GM19025 (cell line): ENCODE measurements at regions not wholly inside any gene's neighbourhood (a gene's known extent, or its start where the extent isn't known, plus 50 kb on each side); places are given as distances from the start of the nearest gene placed in this dataset.
A peak's percentile ranks its signal among the peaks of the same experiment; 100 is the strongest.
"Not testable (repeated sequence)": the region's sequence is repeated elsewhere in the genome, so short reads cannot be mapped to it uniquely, and the experiment has no call there.

Experiments
- ATAC-seq: cut with Tn5 transposase; IDR thresholded peaks from one replicate; pipeline ENCODE4 v1.9.1; 2021; ENCODE audit warnings: mild to moderate bottlenecking, low read depth, moderate library complexity; ENCODE audit not compliant: unreplicated experiment

- ATAC-seq = peak; percentile 67
Measured at GRCh38 chr6:74451953-74452352, 753.9 kb downstream of the COL12A1 start.

- ATAC-seq = no peak
Measured at GRCh38 chr6:74448850-74449249, 752.8 kb downstream of the CD109 start.

GRCh38 chr6:74447013-74447412, 751.0 kb downstream of the CD109 start:
- peak; percentile 78 for ATAC-seq

GRCh38 chr6:74439123-74439811, 743.3 kb downstream of the CD109 start:
- peak; percentile 50 for ATAC-seq

GRCh38 chr6:74438395-74438794, 742.4 kb downstream of the CD109 start:
- ATAC-seq = not testable (repeated sequence)

DNA sequence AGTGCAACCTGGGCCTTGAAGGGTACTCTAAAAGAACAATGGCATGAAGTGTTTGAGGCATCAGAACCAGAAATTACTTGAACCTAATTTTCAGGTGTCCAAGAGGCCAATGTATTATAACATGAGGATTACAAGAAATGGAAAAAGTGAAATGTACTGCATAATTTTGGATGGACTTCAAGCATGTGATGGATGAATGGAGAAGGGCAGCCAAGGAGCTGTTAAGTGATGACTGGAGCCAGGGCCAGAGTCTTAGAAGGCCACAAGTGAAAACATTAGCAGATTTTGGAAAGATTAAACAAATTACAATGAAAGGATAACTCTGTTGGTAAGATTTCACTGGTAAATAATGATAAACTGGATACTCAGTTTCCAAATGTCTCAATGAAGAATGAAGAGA, 738.2 kb downstream of the CD109 start:
- ATAC-seq = no peak

GRCh38 chr6:74431873-74432580, 736.0 kb downstream of the CD109 start:
- no peak for ATAC-seq

- ATAC-seq = no peak
Measured at GRCh38 chr6:74420221-74420620, 724.2 kb downstream of the CD109 start.

- no peak for ATAC-seq
Measured at GRCh38 chr6:74415056-74415455, 719.1 kb downstream of the CD109 start.

DNA sequence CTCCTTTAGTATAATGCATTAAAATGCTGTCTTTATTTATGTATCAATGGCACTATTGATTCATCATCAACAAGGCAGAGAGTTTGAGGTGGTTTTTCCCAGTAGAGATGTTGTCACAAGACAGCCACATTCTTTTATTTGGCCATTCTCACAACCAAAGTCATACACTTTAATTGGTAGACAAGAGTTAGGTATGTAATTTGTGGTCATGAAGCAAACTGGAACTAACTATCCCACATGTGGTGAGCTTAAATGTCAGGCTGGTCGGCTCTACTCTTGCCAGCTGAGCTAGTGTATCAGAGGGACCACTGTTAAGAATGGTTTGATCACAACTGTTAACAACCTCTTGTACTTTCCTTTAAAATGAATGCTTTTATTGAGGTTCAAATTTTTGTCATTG, 714.6 kb downstream of the CD109 start:
- no peak for ATAC-seq

GRCh38 chr6:74409447-74409846, 713.4 kb downstream of the CD109 start:
- no peak for ATAC-seq

DNA sequence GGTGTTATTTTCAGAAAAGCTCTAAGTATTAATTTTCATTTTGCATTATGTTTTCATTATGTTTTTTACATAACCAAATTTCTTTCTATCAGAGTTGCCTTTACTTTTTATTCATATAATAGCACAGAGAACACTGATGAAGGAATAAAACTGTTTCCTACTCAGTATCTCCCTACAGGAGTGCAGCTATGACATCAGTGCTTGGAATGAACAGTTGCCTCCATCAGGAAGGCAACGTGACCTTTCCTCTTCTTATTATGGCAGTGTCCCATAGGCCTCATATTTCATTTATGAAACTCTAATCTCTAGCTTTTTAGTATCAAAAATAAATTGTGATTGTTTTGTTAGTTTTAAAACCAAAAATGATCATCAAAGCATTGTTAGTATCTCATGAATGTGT, 712.8 kb downstream of the CD109 start:
- ATAC-seq = no peak

DNA sequence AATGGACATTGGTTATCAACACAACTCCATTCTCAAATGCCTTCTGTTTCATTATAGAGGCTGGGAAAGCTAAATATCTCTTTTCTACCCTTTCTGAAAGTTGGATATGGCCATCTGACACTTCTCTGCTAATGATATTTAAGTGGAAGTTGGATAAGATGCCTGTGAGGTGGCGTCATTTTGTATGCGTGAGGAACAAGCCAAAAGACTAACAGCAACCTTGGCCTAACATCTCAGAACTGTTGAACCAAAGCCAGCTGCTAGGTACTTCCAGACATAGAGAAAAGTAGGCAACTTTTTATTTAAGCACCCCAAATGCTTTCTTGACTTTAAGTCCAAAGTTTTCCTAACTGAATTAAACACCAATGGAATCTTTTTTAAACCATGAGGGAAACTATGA, 708.4 kb downstream of the CD109 start:
- ATAC-seq = no peak

DNA sequence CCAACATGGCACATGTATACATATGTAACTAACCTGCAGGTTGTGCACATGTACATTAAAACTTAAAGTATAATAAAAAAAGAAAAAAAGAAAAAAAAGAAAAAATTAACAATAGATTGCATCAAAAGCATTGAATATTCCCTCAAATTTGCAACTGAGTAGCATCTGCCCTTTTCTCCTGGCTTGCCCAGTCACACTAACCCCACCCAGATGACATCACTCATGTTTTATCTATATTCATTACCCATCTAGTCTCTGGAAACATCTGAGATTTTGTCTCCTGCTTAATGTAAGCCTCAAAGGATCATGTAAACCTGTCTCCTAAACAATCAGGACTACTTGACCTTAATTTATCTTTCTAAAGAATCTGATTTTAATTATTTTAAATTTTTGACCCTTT, 706.8 kb downstream of the CD109 start:
- ATAC-seq = no peak

DNA sequence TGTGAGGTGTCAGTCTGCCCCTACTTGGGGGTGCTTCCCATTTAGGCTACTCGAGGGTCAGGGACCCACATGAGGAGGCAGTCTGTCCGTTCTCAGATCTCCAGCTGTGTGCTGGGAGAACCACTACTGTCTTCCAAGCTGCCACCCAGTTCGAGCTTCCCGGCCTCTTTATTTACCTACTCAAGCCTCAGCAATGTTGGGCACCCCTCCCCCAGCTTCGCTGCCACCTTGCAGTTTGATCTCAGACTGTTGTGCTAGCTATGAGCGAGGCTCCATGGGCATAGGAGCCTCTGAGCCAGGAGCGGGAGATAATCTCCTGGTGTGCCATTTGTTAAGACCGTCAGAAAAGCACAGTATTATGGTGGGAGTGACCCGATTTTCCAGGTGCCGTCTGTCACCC, 682.4 kb downstream of the CD109 start:
- ATAC-seq = not testable (repeated sequence)

DNA sequence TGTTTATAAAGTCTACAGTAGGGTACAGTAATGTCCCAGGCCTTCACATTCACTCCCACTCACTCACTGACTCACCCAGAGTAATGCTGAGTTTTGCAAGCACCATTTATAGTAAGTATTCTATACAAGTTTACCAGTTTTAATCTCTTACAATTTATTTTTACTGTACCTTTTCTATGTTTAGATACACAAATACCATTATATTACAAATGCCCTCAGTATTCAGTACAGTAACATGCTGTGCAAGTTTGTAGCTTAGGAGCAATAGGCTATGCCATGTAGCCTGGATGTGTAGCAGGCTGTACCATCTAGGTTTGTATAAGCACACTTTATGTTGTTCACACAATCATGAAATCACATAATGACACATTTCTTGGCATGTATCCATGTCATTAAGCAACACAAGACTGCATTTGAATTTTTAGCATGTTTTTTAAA, 673.6 kb downstream of the CD109 start:
- no peak for ATAC-seq

- ATAC-seq = no peak
Measured at GRCh38 chr6:74368746-74369145, 672.7 kb downstream of the CD109 start.

DNA sequence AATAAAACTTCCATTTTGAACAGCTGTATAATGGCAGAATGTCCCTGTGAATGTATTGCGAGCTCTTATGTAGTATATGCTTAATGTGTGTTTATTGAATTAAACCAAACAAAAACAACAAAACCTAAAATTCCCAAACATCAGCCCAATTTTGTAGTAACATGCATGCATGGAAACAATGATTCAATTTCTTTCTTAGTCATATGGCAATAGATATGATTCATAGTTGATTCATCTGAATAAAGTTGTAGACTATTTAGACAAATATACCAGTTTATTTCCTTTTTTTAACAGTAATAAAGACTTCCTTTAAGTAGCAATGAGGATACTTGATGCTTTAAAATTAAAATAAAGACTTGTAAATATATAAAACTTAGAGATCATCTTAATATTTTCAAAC, 670.6 kb downstream of the CD109 start:
- ATAC-seq = no peak

GRCh38 chr6:74362391-74362790, 666.4 kb downstream of the CD109 start:
- no peak for ATAC-seq

DNA sequence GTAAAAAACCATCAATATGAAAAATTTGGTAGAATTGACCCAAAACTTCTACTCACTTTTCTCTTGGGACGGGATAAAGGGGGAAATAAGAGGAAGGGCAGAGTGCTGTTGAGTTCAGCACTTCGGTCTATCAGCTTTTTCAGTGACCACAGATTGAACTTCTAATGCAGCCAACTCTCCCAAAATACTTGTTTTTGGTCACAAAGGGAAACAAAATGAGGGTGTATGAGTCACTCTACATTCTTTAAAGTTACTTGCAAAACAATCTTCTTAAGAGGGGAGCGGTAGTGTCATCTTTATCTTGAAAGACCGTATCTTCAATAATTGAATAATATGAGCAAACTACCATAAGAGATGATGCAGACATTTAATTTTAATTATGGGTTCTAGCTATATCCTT, 661.3 kb downstream of the CD109 start:
- no peak for ATAC-seq

GRCh38 chr6:74356391-74356790, 660.4 kb downstream of the CD109 start:
- no peak for ATAC-seq

GRCh38 chr6:74346936-74347535, 651.0 kb downstream of the CD109 start:
- ATAC-seq = no peak
